ENCODE measurements at regions not wholly inside any gene's neighbourhood (a gene's known extent, or its start where the extent isn't known, plus 50 kb on each side); places are given as distances from the start of the nearest gene placed in this dataset.
"Not testable (repeated sequence)": the region's sequence is repeated elsewhere in the genome, so short reads cannot be mapped to it uniquely, and the experiment has no call there.

- POLR2A ChIA-PET, result no interaction called here
- H3K27me3 Mint-ChIP-seq, result peaks cover 3% of the 10 kb centered on the region
- peaks cover 3% of the 10 kb centered on the region for H3K36me3 Mint-ChIP-seq
- no peak overlapping the region for H3K4me3 Mint-ChIP-seq
- no peak overlapping the region for H3K27ac Mint-ChIP-seq
- peaks cover 7% of the 10 kb centered on the region for H3K9me3 Mint-ChIP-seq
- CTCF ChIA-PET, result no interaction called here
- no peak for DNase-seq
- H3K4me1 Mint-ChIP-seq (ENCODE audit: low read depth), result no peaks in the 10 kb centered on the region
- intact Hi-C loops (cut with micrococcal nuclease), result no loop called here
Observed at GRCh38 chr3:15936312-15936711, 138.5 kb upstream of the ANKRD28 start.

GRCh38 chr3:15940641-15941040 is 142.9 kb upstream of the ANKRD28 start:
- Mint-ChIP-seq H3K4me3 (no peak overlapping the region), H3K4me1 (ENCODE audit: low read depth) (no peaks in the 10 kb centered on the region), H3K9me3 (peaks cover 7% of the 10 kb centered on the region), H3K27me3 (peaks cover 3% of the 10 kb centered on the region), H3K36me3 (peaks cover 3% of the 10 kb centered on the region), H3K27ac (no peak overlapping the region)
- no peak for DNase-seq
- ChIA-PET POLR2A (no interaction called here), CTCF (no interaction called here)
- intact Hi-C loops (cut with micrococcal nuclease), result no loop called here

- H3K4me3 Mint-ChIP-seq; H3K36me3 Mint-ChIP-seq; H3K27me3 Mint-ChIP-seq; POLR2A ChIA-PET; H3K27ac Mint-ChIP-seq; intact Hi-C loops (cut with micrococcal nuclease); H3K9me3 Mint-ChIP-seq; H3K4me1 Mint-ChIP-seq (ENCODE audit: low read depth); DNase-seq: not testable (repeated sequence)
- CTCF ChIA-PET, result interaction anchor here (0.6 to 1.6 kb wide), 2 partner anchors 12 to 36 kb away, joined by 4 to 5 read pairs; no protein-coding TSS in a partner anchor
Observed at GRCh38 chr3:15941457-15941856, 143.7 kb upstream of the ANKRD28 start.

GRCh38 chr3:15941958-15942357 is 144.2 kb upstream of the ANKRD28 start:
- intact Hi-C loops (cut with micrococcal nuclease), result no loop called here
- ChIA-PET CTCF (interaction anchor here (0.6 to 1.6 kb wide), 2 partner anchors 11 to 35 kb away, joined by 4 to 5 read pairs; no protein-coding TSS in a partner anchor), POLR2A (no interaction called here)
- peaks cover 3% of the 10 kb centered on the region for H3K36me3 Mint-ChIP-seq
- no peak overlapping the region for H3K27ac Mint-ChIP-seq
- no peak overlapping the region for H3K4me3 Mint-ChIP-seq
- peaks cover 2% of the 10 kb centered on the region for H3K4me1 Mint-ChIP-seq (ENCODE audit: low read depth)
- no peaks in the 10 kb centered on the region for H3K27me3 Mint-ChIP-seq
- DNase-seq, result no peak
- H3K9me3 Mint-ChIP-seq, result peaks cover 7% of the 10 kb centered on the region

- POLR2A ChIA-PET, result no interaction called here
- CTCF ChIA-PET, result interaction anchor here (1.6 kb wide), 1 partner anchor 11 kb away, joined by 4 read pairs; no protein-coding TSS in a partner anchor
- H3K4me3 Mint-ChIP-seq, result no peak overlapping the region
Observed at GRCh38 chr3:15942462-15942861, 144.7 kb upstream of the ANKRD28 start.

GRCh38 chr3:15942936-15943335 is 145.2 kb upstream of the ANKRD28 start:
- Mint-ChIP-seq H3K9me3 (peaks cover 7% of the 10 kb centered on the region), H3K27me3 (no peaks in the 10 kb centered on the region), H3K27ac (no peak overlapping the region), H3K4me3 (no peak overlapping the region), H3K36me3 (peaks cover 3% of the 10 kb centered on the region), H3K4me1 (ENCODE audit: low read depth) (peaks cover 2% of the 10 kb centered on the region)
- intact Hi-C loops (cut with micrococcal nuclease), result no loop called here
- ChIA-PET POLR2A (no interaction called here), CTCF (interaction anchor here (1.6 kb wide), 1 partner anchor 10 kb away, joined by 4 read pairs; no protein-coding TSS in a partner anchor)
- DNase-seq, result no peak

More at GRCh38 chr3:15942462-15942861, 144.7 kb upstream of the ANKRD28 start:
- intact Hi-C loops (cut with micrococcal nuclease), result no loop called here
- Mint-ChIP-seq H3K27ac (no peak overlapping the region), H3K9me3 (peaks cover 7% of the 10 kb centered on the region), H3K27me3 (no peaks in the 10 kb centered on the region), H3K4me1 (ENCODE audit: low read depth) (peaks cover 2% of the 10 kb centered on the region), H3K36me3 (peaks cover 3% of the 10 kb centered on the region)
- DNase-seq, result no peak

- Mint-ChIP-seq H3K9me3 (no peaks in the 10 kb centered on the region), H3K4me1 (ENCODE audit: low read depth) (peaks cover 2% of the 10 kb centered on the region)
- intact Hi-C loops (cut with micrococcal nuclease), result no loop called here
Observed at GRCh38 chr3:15948388-15948787, 150.6 kb upstream of the ANKRD28 start.

GRCh38 chr3:15952543-15953175 is 154.9 kb upstream of the ANKRD28 start:
- Mint-ChIP-seq H3K27me3 (no peaks in the 10 kb centered on the region), H3K9me3 (no peaks in the 10 kb centered on the region), H3K36me3 (no peaks in the 10 kb centered on the region), H3K27ac (no peak overlapping the region), H3K4me3 (no peak overlapping the region), H3K4me1 (ENCODE audit: low read depth) (no peaks in the 10 kb centered on the region)
- intact Hi-C loops (cut with micrococcal nuclease), result no loop called here
- CTCF ChIA-PET, result interaction anchor here (1.4 kb wide), 2 partner anchors 11 to 36 kb away, joined by 3 to 4 read pairs; no protein-coding TSS in a partner anchor
- POLR2A ChIA-PET, result no interaction called here
- DNase-seq, result no peak

More at GRCh38 chr3:15948388-15948787, 150.6 kb upstream of the ANKRD28 start:
- ChIA-PET POLR2A (no interaction called here), CTCF (no interaction called here)
- no peak overlapping the region for H3K4me3 Mint-ChIP-seq
- no peak for DNase-seq
- no peaks in the 10 kb centered on the region for H3K27me3 Mint-ChIP-seq
- no peaks in the 10 kb centered on the region for H3K36me3 Mint-ChIP-seq
- H3K27ac Mint-ChIP-seq, result no peak overlapping the region

- no peaks in the 10 kb centered on the region for H3K9me3 Mint-ChIP-seq
- intact Hi-C loops (cut with micrococcal nuclease), result no loop called here
- no peak for DNase-seq
Observed at GRCh38 chr3:15953841-15954240, 156.1 kb upstream of the ANKRD28 start.

GRCh38 chr3:15955968-15956367 is 158.2 kb upstream of the ANKRD28 start:
- intact Hi-C loops (cut with micrococcal nuclease), result no loop called here
- H3K27me3 Mint-ChIP-seq, result no peaks in the 10 kb centered on the region
- CTCF ChIA-PET, result no interaction called here

More at GRCh38 chr3:15953841-15954240, 156.1 kb upstream of the ANKRD28 start:
- Mint-ChIP-seq H3K4me1 (ENCODE audit: low read depth) (no peaks in the 10 kb centered on the region), H3K4me3 (no peak overlapping the region), H3K36me3 (no peaks in the 10 kb centered on the region), H3K27ac (no peak overlapping the region), H3K27me3 (no peaks in the 10 kb centered on the region)
- CTCF ChIA-PET, result interaction anchor here (0.9 to 1.4 kb wide), 4 partner anchors 11 to 750 kb away, joined by 3 to 5 read pairs (median 4); no protein-coding TSS in a partner anchor
- POLR2A ChIA-PET, result no interaction called here

GRCh38 chr3:15958692-15959433 is 161.1 kb upstream of the ANKRD28 start:
- ChIA-PET CTCF (interaction anchor here (0.9 to 1.0 kb wide), 2 partner anchors 15 to 90 kb away, joined by 3 read pairs; no protein-coding TSS in a partner anchor), POLR2A (no interaction called here)
- intact Hi-C loops (cut with micrococcal nuclease), result no loop called here
- Mint-ChIP-seq H3K27me3 (no peaks in the 10 kb centered on the region), H3K36me3 (no peaks in the 10 kb centered on the region), H3K9me3 (no peaks in the 10 kb centered on the region), H3K4me1 (ENCODE audit: low read depth) (no peaks in the 10 kb centered on the region), H3K27ac (no peak overlapping the region), H3K4me3 (no peak overlapping the region)
- no peak for DNase-seq

More at GRCh38 chr3:15955968-15956367, 158.2 kb upstream of the ANKRD28 start:
- Mint-ChIP-seq H3K36me3 (no peaks in the 10 kb centered on the region), H3K4me1 (ENCODE audit: low read depth) (no peaks in the 10 kb centered on the region), H3K9me3 (no peaks in the 10 kb centered on the region), H3K4me3 (no peak overlapping the region), H3K27ac (no peak overlapping the region)
- no peak for DNase-seq
- POLR2A ChIA-PET, result no interaction called here

- no peaks in the 10 kb centered on the region for H3K4me1 Mint-ChIP-seq (ENCODE audit: low read depth)
- no peak overlapping the region for H3K4me3 Mint-ChIP-seq
- no peak overlapping the region for H3K27ac Mint-ChIP-seq
- ChIA-PET CTCF (interaction anchor here (0.9 to 1.0 kb wide), 2 partner anchors 15 to 90 kb away, joined by 3 read pairs; no protein-coding TSS in a partner anchor), POLR2A (no interaction called here)
- H3K27me3 Mint-ChIP-seq, result no peaks in the 10 kb centered on the region
- intact Hi-C loops (cut with micrococcal nuclease), result no loop called here
- no peak for DNase-seq
- no peaks in the 10 kb centered on the region for H3K36me3 Mint-ChIP-seq
- H3K9me3 Mint-ChIP-seq, result no peaks in the 10 kb centered on the region
Observed at GRCh38 chr3:15959434-15959811, 161.6 kb upstream of the ANKRD28 start.
